Eye (tissue), 1 donor: ENCODE measurements at regions not wholly inside any gene's neighbourhood (a gene's known extent, or its start where the extent isn't known, plus 50 kb on each side); places are given as distances from the start of the nearest gene placed in this dataset.
"Not testable (repeated sequence)": the region's sequence is repeated elsewhere in the genome, so short reads cannot be mapped to it uniquely, and the experiment has no call there.

Source experiments
- DNase-seq: peaks from one replicate; pipeline ENCODE4 v3.0.0-alpha.2; 2015

DNA sequence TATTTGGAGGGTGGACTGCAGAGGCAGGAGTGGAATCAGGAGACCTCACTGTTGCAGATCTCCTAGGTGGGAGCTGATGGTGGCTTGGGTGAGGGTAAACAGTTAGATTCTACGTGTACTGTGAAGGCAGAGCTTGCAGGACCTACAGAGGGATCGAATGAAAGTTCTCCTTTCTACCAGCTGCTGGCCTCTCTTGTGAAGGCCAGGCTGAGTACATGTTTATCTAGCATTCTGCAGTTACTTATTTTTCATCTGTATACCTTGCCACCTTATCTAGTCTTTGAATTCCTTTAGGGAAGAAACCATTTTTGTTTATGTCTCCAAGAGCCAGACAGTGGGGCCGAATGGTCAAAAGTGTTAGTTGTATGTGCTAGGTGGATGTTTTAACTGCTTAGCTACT, 57.6 kb downstream of the PTTG1 start:
- DNase-seq = no peak

GRCh38 chr5:160479926-160480325, 58.3 kb downstream of the PTTG1 start:
- DNase-seq = no peak

GRCh38 chr5:160480652-160481051, 59.0 kb downstream of the PTTG1 start:
- DNase-seq = no peak

DNA sequence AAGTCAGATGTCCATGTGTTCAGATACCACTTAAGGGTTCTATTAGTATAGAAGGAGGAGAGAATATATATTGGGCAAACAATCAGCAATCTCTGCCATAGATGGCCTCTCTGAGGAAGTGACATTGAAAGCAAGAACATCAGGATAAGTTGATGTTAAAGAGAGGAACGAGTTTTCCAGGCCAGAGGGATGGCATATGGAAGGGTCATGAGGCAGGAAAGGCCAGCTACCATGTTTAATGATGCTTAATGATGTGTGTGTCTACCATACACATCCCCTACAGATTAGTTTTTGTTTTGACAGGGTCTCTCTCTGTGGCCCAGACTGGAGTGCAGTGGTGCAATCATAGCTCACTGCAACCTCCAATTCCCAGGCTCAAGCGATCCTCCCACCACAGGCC, 63.0 kb downstream of the PTTG1 start:
- no peak for DNase-seq

GRCh38 chr5:160485364-160485969, 63.8 kb downstream of the PTTG1 start:
- peak; percentile 27 for DNase-seq

GRCh38 chr5:160486573-160486972, 64.9 kb downstream of the PTTG1 start:
- DNase-seq = no peak

- DNase-seq = no peak
These were observed 67.0 kb downstream of the PTTG1 start for GRCh38 chr5:160488394-160489325.

DNA sequence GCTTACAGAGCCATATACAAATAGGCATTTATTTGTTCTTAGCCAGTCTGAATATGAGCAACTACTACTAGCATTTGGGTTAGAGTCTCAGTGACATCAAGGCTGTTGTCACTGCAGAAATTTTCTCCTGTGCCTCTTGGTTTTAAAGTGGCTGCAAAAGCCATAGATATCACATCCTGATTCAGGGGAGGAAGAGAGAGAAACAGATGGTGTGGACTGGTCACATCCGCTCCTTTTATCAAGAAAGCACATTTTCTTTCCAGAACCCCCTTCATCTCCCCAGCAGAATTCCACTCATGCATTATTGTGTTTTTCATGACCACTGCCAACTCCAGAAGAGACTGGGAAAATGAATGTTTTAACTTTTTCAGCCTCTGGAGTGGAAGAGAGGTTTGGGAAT, 69.8 kb downstream of the PTTG1 start:
- DNase-seq = no peak

DNA sequence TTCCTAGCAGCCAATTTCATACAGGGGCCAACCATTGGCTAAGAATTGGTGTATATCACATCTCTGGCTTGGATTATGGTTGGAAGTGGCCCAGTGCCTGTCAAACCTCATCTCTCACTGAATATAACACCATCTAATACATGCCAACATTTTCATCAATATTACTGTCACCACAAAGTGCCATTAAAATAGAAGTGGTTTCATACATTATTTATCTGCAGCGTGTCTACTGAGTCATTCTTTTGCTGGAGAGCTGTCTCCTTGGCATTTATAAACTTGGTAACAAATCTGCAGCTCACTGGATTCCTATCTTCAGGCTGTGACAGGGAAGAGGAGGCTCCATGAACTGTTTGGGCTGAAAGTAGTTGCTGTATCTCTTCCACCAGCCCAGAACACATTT, 70.9 kb downstream of the PTTG1 start:
- DNase-seq = no peak

DNA sequence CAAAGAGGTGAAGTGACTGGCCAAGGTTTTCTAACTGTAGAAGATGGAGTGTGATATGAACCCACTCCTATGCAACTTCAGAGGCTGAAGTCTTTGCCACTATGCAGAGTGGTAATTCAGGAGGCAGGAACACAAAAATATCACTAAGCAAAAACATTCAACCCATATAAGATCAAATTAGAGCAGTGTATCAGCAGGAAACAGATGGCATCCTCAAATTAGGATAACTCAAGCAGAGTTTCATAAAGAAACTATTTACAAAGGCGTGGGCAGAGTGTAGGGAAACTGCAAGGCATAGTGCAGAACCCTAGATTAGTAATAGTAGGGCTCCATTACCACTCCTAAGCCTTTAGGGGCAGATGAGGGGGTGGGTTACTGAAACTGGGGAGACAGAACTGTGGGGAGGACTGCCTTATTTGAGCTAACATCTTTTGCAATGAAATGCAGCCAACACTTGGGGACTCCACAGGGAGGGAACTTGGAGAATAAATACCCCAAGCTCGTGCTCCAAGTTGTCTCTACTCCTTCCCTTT, 72.2 kb downstream of the PTTG1 start:
- no peak for DNase-seq

DNA sequence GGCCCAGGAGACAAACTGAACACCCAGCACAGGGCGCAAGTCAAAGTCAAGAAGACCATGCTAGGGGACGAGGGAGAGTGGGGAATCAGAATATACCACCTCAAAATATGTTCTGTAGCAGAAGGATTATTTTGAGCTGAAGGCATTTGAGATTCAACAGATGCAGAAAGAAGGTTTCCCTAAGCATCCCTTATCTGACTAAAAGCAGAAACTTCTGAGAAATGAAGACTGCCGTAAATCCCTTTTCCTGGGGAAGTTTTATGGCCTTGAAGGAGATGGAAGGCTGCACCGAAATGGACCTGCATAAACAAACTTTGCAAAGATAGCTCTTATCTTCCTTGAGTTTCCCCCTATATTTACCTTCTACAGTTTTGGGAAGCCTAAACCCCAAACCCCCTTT, 72.8 kb downstream of the PTTG1 start:
- no peak for DNase-seq

GRCh38 chr5:160496334-160496733, 74.7 kb downstream of the PTTG1 start:
- DNase-seq = no peak

- no peak for DNase-seq
These were observed 75.1 kb downstream of the PTTG1 start for GRCh38 chr5:160496784-160497183.

GRCh38 chr5:160497878-160498277, 76.2 kb downstream of the PTTG1 start:
- no peak for DNase-seq

GRCh38 chr5:160498441-160499043, 76.9 kb downstream of the PTTG1 start:
- not testable (repeated sequence) for DNase-seq

GRCh38 chr5:160500786-160501779, 79.4 kb downstream of the PTTG1 start:
- no peak for DNase-seq

- DNase-seq = no peak
These were observed 83.3 kb downstream of the PTTG1 start for GRCh38 chr5:160504906-160505305.

GRCh38 chr5:160506006-160507004, 84.7 kb downstream of the PTTG1 start:
- DNase-seq = peak; percentile 70

- no peak for DNase-seq
These were observed 85.6 kb downstream of the PTTG1 start for GRCh38 chr5:160507221-160507721.

GRCh38 chr5:160508780-160509361, 87.2 kb downstream of the PTTG1 start:
- peak; percentile 94 for DNase-seq
